NCI-H510A (cell line): ENCODE measurements at regions not wholly inside any gene's neighbourhood (a gene's known extent, or its start where the extent isn't known, plus 50 kb on each side); places are given as distances from the start of the nearest gene placed in this dataset.

Experiments
- DNase-seq: peaks from one replicate; lab custom pipeline; 2025; lab: John Stamatoyannopoulos, UW

GRCh38 chr2:238701341-238702206 is 146.3 kb upstream of the TWIST2 start:
- DNase-seq = no peak

GRCh38 chr2:238702276-238703052 is 145.4 kb upstream of the TWIST2 start:
- DNase-seq = no peak

DNA sequence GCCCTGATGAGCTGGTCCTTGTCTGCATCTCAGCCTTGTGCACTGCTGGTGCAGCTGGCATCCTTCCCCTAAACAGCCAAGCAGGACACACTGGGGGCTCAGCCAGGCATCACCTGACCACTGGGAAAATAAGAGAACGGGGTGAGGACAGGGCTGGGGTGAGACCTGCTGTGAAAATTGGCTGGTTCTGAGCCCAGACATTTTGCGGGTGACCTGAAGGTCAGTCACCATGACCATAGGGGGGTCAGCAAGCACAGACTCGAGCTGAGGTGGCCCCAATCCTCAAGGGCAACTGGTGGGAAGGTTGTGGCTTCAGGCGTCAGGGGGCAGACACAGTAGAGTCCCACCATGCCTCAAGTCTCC is 144.9 kb upstream of the TWIST2 start:
- DNase-seq = no peak

DNA sequence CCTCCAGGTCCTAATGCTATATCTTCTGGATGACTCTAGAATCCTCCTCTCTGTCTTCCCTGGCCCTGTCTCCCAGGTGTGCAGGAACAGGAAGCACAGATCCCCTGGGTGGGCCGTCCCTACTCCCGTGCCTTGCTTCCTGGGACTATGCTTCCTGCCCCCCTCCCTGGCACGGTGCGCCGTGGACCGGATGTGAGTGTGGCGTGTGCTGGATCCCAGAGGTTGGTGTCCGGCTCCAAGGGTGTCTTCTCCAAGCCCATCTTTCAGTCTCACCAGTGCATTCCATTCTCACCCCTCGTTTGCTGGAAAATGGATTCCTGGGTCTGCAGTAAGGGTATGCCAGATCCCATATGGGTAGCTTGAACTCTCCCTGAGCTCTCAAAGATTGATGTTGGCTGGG is 144.4 kb upstream of the TWIST2 start:
- no peak for DNase-seq

DNA sequence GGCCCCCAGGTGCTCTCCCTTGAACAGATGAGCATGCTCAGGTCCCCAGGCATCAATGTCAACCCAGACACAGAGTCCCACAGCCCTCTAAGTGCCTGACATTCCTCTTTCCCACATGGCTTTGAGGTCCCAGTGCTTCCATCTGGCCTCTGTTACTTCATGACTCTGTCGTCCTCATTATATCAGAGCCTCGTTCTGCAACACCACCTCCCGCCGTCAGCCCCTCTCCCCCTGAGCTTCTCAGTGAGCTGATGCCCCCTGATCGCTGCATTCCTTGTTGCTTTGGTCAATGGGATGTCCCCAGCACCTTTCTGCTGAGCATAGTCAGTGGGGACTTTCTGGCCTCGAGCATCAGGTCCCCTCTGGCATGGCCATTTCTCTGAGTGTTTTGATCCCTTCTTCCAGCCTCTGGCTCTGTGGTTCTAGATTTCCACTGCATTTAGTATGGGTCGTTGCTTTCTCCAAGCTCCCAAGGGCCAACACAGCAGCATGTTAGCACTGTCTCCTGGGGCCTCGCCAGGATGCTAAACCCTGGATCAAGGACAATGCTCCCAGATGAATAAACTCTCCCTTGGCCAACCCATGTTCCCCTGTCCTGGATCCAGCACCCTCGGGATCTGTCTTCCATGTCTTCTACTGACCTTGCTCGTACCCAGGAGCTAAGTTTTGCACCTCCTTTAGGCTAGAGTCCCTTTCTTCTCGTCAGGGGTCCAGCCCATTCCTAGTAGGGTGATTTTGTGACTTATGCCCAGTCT is 143.2 kb upstream of the TWIST2 start:
- DNase-seq = no peak

DNA sequence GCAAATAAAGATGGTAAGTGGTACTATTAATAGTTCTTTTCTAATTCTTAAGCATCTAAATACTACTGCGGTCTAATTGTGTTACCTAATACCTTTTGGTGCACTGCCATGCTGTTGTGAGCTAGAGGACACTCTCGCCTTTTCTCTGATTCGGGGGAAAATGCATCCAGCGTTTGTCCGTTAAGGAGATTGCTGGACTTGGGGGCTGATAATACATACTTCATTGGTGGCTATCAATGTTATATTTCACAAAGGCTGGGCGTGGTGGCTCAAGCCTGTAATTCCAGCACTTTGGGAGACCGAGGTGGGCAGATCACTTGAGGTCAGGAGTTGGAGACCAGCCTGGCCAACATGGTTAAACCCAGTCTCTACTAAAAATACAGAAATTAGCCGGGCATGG is 141.7 kb upstream of the TWIST2 start:
- DNase-seq = no peak

DNA sequence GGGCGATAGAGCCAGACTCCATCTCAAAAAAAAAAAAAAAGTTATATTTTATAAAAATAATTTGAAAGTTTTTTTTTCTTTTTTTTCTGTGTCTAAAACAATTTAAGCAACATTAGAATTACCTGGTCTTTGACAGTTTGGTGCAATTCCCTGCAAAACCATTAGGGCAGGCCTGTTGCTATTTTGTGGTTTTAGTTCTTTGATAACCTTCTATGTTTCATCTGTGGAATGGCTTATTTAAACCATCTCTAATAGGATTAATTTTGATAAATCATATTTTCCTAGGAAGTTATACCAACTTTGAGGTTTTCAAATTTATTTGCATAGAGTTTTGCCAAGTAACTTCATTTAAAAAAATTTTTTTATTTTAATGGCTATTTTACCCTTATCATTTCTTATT is 141.2 kb upstream of the TWIST2 start:
- no peak for DNase-seq

DNA sequence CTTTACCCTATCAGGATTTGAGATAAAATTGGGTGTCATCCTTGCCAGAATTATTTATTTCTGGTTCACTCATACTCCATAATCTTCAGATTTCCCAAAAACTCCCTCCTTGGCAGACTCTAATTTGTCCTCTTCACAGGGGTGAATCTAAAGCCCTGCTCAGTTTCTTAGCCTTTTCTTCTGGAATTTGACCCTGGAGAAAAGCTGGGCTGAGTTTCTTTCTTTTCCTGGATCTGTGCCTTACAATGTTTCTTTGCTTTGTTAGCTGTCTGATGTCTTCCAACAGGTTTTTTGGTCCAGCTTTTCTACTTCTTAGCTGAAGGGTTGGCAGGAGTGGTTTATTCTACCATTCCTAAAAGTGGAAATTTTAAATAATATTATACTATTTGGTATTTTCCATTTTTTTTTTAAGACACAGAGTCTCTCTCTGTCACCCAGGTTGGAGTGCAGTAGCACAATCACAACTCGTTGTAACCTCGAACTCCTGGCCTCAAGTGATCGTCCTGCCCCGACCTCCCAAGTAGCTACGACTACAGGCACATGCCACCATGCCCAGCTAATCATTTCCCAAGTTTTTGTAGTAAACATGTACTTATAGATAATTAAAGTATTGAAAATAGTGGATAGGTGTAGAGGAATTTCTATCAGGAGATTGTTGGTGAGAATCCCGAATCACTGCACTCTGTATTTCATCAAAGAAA is 138.4 kb upstream of the TWIST2 start:
- DNase-seq = no peak

DNA sequence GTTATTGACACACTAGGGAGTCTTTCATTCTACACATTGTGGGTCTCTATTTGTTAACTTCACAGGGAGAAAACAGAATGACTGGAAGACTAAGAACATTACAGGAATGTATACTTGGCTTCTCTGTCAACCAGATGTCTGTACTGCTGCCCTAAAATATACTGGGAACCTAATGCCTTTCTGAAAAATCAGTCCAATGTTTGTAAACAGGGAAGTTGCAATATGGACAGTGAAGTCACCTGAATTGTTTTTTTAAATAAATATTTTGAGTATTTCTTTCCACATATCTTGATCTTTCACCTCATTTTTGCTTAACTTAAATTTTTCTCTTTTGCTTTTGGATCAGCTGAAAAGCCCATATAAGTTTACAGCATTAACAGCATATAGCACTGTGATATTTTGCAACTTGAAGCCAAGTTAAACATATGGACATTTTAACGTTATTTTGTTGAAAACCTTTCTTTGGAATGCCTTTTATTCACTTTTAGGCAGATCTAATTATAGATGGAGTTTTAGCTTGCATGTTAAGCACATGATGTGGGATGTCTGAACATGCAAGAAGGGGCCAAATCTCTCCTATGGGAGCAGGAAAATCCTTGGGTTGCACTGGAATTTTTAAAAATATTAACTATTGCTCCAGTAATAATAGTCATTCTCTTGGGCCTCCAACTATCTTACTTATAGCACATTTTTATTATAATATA is 137.7 kb upstream of the TWIST2 start:
- DNase-seq = no peak

DNA sequence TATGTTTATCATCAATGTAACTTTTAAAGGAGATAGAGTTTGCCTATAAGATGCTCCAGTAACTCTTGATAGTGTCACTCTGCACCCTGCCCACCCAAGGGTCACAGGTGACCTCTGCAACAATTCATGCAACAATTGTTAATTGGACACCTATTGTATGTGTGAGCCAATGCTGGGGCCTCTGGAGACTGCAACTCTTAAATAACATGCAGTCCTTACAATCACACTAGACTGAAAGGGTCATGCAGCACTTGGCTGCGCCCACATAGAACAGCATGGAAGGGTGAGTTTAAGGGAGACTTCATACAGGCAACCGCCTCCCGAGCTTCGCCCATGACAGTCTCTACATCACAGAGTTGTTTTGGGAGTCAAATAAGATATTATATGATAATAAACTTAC is 137.1 kb upstream of the TWIST2 start:
- no peak for DNase-seq

DNA sequence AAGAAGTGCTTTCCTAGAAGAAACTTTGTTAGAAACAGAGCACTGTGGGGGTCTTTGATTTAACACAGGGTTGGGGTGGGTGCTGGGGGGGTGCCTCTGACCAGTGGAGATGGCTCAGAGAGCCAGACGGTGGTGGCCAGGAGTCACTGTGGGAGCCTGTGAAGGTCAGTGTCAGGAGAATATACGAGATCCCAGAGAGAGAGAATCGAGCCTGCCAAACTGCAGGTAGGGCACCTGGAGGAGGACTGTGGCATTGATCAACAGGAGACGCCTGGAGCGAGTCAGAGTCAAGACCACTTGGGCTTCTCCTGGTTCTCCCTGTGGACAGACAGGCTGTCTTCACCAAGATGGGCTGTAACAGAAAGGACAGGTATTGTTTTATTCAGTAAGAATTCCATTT is 136.5 kb upstream of the TWIST2 start:
- no peak for DNase-seq

DNA sequence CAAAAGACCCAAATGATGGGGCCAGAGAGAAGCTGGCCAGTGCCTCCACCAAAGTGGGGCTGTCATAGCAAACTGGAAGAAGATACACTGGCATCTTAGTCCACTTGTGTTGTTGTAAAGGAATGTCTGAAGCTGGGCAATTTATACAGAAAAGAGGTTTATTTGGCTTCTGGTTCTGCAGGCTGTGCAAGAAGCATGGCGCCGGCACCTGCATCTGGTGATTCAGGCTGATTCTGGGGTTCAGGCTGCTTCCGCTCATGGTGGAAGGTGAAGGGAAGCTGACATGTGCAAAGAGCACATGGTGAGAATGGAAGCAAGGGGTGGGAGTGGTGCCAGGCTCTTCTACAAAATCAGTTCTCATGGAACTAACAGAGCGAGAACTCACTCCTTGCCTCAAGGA is 135.9 kb upstream of the TWIST2 start:
- no peak for DNase-seq

GRCh38 chr2:238713198-238713826 is 134.6 kb upstream of the TWIST2 start:
- DNase-seq = no peak

GRCh38 chr2:238714038-238714528 is 133.8 kb upstream of the TWIST2 start:
- no peak for DNase-seq

DNA sequence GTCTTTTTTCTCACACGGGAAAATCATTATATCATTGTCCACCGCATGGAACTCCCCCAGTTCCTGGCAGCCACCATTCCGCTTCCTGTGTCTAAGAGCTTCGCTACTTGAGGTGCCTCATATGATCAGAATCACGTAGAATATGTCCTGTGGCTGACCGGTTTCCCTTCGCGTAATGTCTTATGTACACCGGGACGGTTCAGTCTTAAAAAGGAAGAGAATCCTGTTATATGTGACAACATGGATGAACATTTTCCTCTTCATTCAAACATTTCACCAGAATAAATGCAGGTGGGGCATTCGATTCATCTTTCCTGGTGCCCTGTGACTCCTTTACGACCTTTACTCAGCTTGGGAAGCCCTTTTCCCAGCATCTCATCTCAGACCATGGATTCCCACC is 131.7 kb upstream of the TWIST2 start:
- no peak for DNase-seq

DNA sequence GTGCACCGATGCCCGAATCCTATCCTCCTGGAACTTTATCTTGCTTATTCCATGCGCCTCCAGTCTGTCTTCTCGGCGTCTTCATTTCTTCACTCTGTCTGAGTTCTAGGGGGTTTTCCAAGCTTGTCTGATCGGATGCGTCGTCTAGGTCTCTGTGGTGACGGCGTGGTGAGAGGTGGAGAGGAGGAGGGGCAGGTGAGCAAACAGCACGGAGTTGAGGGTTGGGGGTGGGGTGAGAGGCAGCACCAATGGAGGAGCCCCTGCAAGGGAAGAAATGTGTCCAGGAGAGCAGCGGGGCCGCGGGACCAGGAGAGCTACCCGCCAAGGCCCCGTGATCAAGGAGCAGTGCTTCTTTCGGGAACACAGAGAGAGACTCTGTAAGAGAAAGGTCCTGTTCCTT is 131.3 kb upstream of the TWIST2 start:
- DNase-seq = no peak

DNA sequence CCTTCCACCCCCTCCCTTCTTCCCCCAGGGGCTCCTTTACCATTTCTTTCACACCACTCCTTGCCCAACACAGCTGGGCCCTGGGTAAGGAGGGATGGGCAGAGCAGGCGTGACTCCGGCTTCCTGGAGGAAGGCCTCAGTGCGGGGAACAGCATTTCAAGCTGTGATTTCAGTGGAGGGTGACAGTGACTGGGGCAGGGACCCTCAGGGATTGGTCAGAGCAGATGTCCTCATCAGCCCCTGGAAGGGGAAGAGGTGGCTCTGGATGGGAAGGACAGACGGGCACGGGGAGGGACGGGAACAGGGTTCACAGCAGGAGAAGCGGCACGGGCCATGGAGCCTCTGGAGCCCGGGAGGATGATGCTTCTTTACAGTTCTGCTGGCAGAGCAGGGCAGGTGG is 130.8 kb upstream of the TWIST2 start:
- DNase-seq = no peak

DNA sequence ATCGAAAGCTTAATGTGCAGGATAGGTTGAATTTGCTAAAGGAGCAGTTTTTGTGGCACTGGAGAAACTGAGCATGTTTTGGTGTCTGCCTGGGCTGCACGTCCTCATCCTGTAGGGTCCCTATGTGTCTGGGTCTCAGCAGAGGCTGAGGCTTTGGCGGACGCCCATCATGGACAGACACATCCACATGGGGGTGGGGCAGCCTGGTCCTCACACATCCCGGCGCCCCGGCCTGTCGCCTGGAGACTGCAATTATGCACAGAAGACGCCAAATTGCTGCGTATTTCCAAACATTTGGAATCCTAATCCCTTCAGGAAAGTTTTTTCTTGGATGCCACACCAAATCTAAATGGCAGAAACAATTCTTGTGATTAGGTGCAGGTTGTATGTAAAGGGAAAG is 128.2 kb upstream of the TWIST2 start:
- no peak for DNase-seq

- DNase-seq = no peak
Measured at GRCh38 chr2:238720232-238720672, 127.6 kb upstream of the TWIST2 start.

DNA sequence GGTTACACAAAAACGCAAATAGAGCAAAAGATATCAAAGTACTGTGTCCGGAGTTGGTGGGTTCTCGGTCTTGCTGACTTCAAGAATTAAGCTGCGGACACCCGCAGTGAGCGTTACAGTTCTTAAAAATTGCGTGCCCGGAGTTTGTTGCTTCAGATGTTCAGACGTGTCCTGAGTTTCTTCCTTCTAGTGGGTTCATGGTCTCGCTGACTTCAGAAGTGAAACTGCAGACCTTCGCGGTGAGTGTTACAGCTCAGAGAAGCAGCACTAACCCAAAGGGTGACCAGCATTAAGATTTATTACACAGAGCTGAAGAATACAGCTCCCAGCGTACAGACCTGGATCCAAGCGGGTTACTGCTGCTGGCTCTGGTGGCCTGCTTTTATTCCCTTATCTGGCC is 125.7 kb upstream of the TWIST2 start:
- DNase-seq = no peak

DNA sequence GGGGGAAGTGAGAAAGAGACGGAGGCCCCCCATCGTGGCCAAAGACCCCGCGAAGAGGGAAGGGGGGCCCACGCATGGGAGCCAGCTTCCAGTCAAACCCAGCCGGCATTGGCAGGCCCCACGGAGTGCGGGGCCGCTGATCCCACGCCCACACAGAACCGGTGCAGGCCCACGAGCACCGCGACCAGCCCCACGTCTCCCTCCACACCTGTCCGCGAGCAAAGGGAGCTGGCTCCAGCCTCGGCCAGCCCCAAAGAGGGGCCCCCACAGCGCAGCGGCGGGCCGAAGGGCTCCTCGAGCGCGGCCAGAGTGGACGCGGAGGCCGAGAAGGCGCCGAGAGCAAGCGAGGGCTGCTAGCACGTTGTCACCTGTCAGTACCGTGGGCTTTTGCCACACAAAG is 125.0 kb upstream of the TWIST2 start:
- DNase-seq = no peak
